NCI-H2171 treated with DMSO at 0.1 percent for 48 hours (cell line): ENCODE measurements at regions not wholly inside any gene's neighbourhood (a gene's known extent, or its start where the extent isn't known, plus 50 kb on each side); places are given as distances from the start of the nearest gene placed in this dataset.

Experiments
- DNase-seq: peaks from one replicate; lab custom pipeline; 2025; lab: John Stamatoyannopoulos, UW

GRCh38 chr13:106299621-106300020, 235.8 kb downstream of the EFNB2 start:
- no peak for DNase-seq

- no peak for DNase-seq
Measured at GRCh38 chr13:106297283-106297682, 238.2 kb downstream of the EFNB2 start.

GRCh38 chr13:106296723-106297122, 238.7 kb downstream of the EFNB2 start:
- no peak for DNase-seq

GRCh38 chr13:106295971-106296370, 239.5 kb downstream of the EFNB2 start:
- DNase-seq, result no peak

GRCh38 chr13:106291006-106291405, 244.5 kb downstream of the EFNB2 start:
- DNase-seq, result no peak

GRCh38 chr13:106287351-106287750, 248.1 kb downstream of the EFNB2 start:
- DNase-seq, result no peak

- DNase-seq, result no peak
Measured at GRCh38 chr13:106286811-106287210, 248.7 kb downstream of the EFNB2 start.

- DNase-seq, result no peak
Measured at GRCh38 chr13:106284358-106284757, 251.1 kb downstream of the EFNB2 start.

- DNase-seq, result no peak
Measured at GRCh38 chr13:106281426-106281825, 254.0 kb downstream of the EFNB2 start.

GRCh38 chr13:106277484-106278154, 257.8 kb downstream of the EFNB2 start:
- no peak for DNase-seq

- no peak for DNase-seq
Measured at GRCh38 chr13:106276876-106277275, 258.6 kb downstream of the EFNB2 start.

GRCh38 chr13:106275446-106276032, 259.9 kb downstream of the EFNB2 start:
- DNase-seq, result no peak

GRCh38 chr13:106274551-106275203, 260.8 kb downstream of the EFNB2 start:
- no peak for DNase-seq

GRCh38 chr13:106263801-106264200, 271.7 kb downstream of the EFNB2 start:
- DNase-seq, result no peak

GRCh38 chr13:106262886-106263285, 272.6 kb downstream of the EFNB2 start:
- no peak for DNase-seq

GRCh38 chr13:106261450-106261849, 274.0 kb downstream of the EFNB2 start:
- DNase-seq, result no peak

- no peak for DNase-seq
Measured at GRCh38 chr13:106260352-106260751, 275.1 kb downstream of the EFNB2 start.

- no peak for DNase-seq
Measured at GRCh38 chr13:106259928-106260327, 275.5 kb downstream of the EFNB2 start.

- no peak for DNase-seq
Measured at GRCh38 chr13:106246666-106247188, 288.7 kb downstream of the EFNB2 start.

- DNase-seq, result no peak
Measured at GRCh38 chr13:106246242-106246641, 289.2 kb downstream of the EFNB2 start.

- no peak for DNase-seq
Measured at GRCh38 chr13:106243011-106243565, 292.4 kb downstream of the EFNB2 start.

- no peak for DNase-seq
Measured at GRCh38 chr13:106241974-106242953, 293.2 kb downstream of the EFNB2 start.
